B cell (primary cell): ENCODE measurements at regions not wholly inside any gene's neighbourhood (a gene's known extent, or its start where the extent isn't known, plus 50 kb on each side); places are given as distances from the start of the nearest gene placed in this dataset.

Source experiments
- CTCF ChIP-seq: fragments of 200-600 bp; IDR thresholded peaks from one replicate; pipeline ENCODE4 v1.8.0; 2022; ENCODE audit warnings: antibody characterized with exemption, mild to moderate bottlenecking
- EZH2 ChIP-seq: IDR thresholded peaks from 2 replicates; pipeline ENCODE4 v1.6.1; 2012; ENCODE audit warnings: borderline replicate concordance, low read depth, mild to moderate bottlenecking, moderate library complexity, low read length; ENCODE audit not compliant: insufficient read depth, poor library complexity, severe bottlenecking

DNA sequence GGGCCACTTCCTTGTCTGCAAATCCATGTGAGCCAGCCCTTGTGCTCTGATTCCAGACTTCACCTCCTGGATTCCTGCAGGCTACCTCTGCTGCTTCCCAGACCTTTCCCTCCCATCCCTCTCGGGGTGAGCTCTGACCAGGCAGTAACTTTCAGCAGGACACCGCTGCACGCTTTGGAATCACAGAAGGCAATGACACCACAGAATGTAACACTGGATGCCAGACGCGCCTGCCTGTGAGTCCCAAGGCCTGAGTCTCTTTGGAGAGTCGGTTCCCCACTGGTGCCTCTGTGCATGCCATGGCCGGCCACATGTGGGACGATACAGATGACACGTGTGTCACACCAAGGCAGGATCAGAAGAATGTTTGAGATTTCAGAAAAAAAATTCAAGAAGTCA, 89.7 kb upstream of the ERRFI1 start:
- TF ChIP-seq CTCF (no peak), EZH2 (no peak)
